ENCODE measurements at regions not wholly inside any gene's neighbourhood (a gene's known extent, or its start where the extent isn't known, plus 50 kb on each side); places are given as distances from the start of the nearest gene placed in this dataset.

- no peak for TF ChIP-seq KAT8 (IDR thresholded peaks at IDR 0.05; ENCODE audit: low read depth)
- no peak for TF ChIP-seq ARNT (IDR thresholded peaks at IDR 0.05)
- no peak for TF ChIP-seq MAX (CRISPR knock-in tag; IDR thresholded peaks at IDR 0.05)
- TF ChIP-seq ZBTB8A (IDR thresholded peaks at IDR 0.05; ENCODE audit: partially characterized antibody), result no peak
- TF ChIP-seq ELK1 (CRISPR knock-in tag; IDR thresholded peaks at IDR 0.05), result no peak
- no peak for TF ChIP-seq POLR2A (conservative IDR thresholded peaks at IDR 0.05)
- TF ChIP-seq BACH1 (tag; IDR thresholded peaks at IDR 0.05), result no peak
- no peak for TF ChIP-seq ZBTB34 (CRISPR knock-in tag; IDR thresholded peaks at IDR 0.05)
- no peak for TF ChIP-seq CTCF (IDR thresholded peaks at IDR 0.05 in 2 of 3, conservative IDR thresholded peaks at IDR 0.05 in 1 of 3; ENCODE audit: insufficient read depth in 2 of 3, low read depth in 1 of 3, low read length in 3 of 3)
Observed at GRCh38 chr12:107593713-107594381, 91.8 kb upstream of the PWP1 start.
